ENCODE measurements at regions not wholly inside any gene's neighbourhood (a gene's known extent, or its start where the extent isn't known, plus 50 kb on each side); places are given as distances from the start of the nearest gene placed in this dataset.

DNA sequence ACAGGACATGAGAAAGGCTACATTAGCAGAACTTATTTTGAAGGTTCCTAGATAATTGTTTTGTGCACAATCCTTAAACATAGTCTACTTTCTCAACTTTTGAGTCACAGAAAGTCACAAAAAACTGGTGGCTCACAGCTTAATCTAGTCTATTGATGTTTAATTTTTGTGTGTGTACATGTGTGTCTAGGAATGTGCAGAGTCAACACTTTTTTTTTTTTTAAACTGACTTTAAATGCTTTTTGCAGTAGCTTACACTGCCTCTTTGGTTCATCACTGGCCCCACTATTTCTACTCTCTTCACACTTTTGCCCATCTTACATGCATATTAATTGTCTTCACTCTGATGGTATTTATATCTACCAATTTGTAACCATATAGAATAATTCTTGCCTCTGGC lies 566.9 kb downstream of the BCKDHB start:
- DNase-seq (ENCODE audit: low spot score) = no peak
- TF ChIP-seq, protein P1, sequence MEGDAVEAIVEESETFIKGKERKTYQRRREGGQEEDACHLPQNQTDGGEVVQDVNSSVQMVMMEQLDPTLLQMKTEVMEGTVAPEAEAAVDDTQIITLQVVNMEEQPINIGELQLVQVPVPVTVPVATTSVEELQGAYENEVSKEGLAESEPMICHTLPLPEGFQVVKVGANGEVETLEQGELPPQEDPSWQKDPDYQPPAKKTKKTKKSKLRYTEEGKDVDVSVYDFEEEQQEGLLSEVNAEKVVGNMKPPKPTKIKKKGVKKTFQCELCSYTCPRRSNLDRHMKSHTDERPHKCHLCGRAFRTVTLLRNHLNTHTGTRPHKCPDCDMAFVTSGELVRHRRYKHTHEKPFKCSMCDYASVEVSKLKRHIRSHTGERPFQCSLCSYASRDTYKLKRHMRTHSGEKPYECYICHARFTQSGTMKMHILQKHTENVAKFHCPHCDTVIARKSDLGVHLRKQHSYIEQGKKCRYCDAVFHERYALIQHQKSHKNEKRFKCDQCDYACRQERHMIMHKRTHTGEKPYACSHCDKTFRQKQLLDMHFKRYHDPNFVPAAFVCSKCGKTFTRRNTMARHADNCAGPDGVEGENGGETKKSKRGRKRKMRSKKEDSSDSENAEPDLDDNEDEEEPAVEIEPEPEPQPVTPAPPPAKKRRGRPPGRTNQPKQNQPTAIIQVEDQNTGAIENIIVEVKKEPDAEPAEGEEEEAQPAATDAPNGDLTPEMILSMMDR (IDR thresholded peaks at IDR 0.05) = no peak
- no peak for ATAC-seq (ENCODE audit: low FRiP score)

GRCh38 chr6:80667006-80667405 lies 560.5 kb downstream of the BCKDHB start:
- ATAC-seq (ENCODE audit: low FRiP score) = no peak
- TF ChIP-seq, protein P1 (IDR thresholded peaks at IDR 0.05) = no peak

DNA sequence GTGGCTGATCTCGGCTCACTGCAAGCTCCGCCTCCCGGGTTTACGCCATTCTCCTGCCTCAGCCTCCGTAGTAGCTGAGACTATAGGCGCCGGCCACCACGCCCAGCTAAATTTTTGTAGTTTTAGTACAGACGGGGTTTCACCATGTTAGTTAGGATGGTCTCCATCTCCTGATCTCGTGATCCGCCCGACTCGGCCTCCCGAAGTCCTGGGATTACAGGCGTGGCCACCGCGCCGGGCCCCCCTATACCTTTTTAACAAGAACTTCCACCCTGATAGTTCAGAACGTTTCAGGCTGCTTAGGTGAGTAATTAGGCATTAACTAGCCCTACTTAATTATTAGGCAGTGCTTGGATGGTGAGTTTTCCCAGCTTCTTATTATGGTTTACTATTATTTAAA lies 552.5 kb downstream of the BCKDHB start:
- no peak for DNase-seq (ENCODE audit: low spot score)
- ATAC-seq (ENCODE audit: low FRiP score) = no peak
- TF ChIP-seq, protein P1 (IDR thresholded peaks at IDR 0.05) = no peak

More at GRCh38 chr6:80667006-80667405, 560.5 kb downstream of the BCKDHB start:
- no peak for DNase-seq (ENCODE audit: low spot score)

DNA sequence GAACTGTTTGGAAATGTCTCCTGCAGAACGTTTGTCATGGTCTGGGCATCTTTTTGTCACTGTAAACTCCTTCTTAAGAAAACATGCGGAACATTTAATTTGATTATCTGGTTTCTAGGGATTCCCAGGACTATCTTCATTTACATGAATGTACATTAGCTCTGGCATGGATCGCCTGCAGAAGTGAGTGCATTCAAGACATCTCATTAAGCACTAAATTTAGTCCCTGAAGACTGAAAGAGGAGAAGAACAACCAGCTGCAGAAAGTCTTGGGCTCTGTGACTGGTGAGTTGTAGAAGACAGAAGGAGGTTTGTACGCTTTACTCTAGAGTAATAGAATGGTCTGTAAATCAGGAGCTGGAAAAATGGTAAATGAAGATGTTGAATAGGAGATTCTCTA lies 540.7 kb downstream of the BCKDHB start:
- no peak for DNase-seq (ENCODE audit: low spot score)
- no peak for ATAC-seq (ENCODE audit: low FRiP score)
- TF ChIP-seq, protein P1 (IDR thresholded peaks at IDR 0.05) = no peak

GRCh38 chr6:80643881-80644280 lies 537.4 kb downstream of the BCKDHB start:
- ATAC-seq (ENCODE audit: low FRiP score) (no peak), DNase-seq (ENCODE audit: low spot score) (no peak)
- TF ChIP-seq, protein P1 (IDR thresholded peaks at IDR 0.05) = no peak

GRCh38 chr6:80642452-80642851 lies 536.0 kb downstream of the BCKDHB start:
- TF ChIP-seq, protein P1 (IDR thresholded peaks at IDR 0.05) = no peak
- no peak for ATAC-seq (ENCODE audit: low FRiP score)
- no peak for DNase-seq (ENCODE audit: low spot score)

DNA sequence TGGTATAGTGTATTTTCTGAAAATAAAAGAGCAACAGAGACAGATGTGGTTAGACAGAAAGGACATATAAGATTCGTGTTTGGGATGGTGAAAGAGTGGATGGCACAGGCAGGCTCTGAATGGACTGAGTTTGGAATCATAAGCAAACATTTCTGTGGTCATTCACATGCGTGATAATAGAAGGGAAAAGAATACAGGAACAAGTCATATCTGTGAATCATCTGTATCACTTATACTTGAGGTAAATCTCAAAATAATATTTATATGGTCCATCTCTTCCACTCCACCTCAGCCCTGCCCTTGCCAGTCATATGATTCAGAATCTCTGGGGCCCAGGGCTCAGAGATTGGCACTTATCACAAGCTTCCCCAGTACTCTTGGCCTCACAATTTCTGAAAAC lies 535.1 kb downstream of the BCKDHB start:
- DNase-seq (ENCODE audit: low spot score) (no peak), ATAC-seq (ENCODE audit: low FRiP score) (no peak)
- TF ChIP-seq, protein P1 (IDR thresholded peaks at IDR 0.05) = no peak
